Endothelial cell of hepatic sinusoid (primary cell): ENCODE measurements at regions not wholly inside any gene's neighbourhood (a gene's known extent, or its start where the extent isn't known, plus 50 kb on each side); places are given as distances from the start of the nearest gene placed in this dataset.

Experiments
- in situ Hi-C: cut with HindIII; loops from 2 replicates; pipeline ENCODE4 v1.10.0; 2017; ENCODE audit warnings: low sequenced_read_pairs

- in situ Hi-C loops = no loop called here
Observed at GRCh38 chr14:101404426-101405170, 156.7 kb upstream of the DIO3 start.

GRCh38 chr14:101405171-101405883 is 156.0 kb upstream of the DIO3 start:
- in situ Hi-C loops = no loop called here

- in situ Hi-C loops = no loop called here
Observed at GRCh38 chr14:101406921-101407320, 154.4 kb upstream of the DIO3 start.

- in situ Hi-C loops = no loop called here
Observed at GRCh38 chr14:101407328-101407727, 154.0 kb upstream of the DIO3 start.

- in situ Hi-C loops = no loop called here
Observed at GRCh38 chr14:101408077-101408831, 153.0 kb upstream of the DIO3 start.

- in situ Hi-C loops = no loop called here
Observed at GRCh38 chr14:101409006-101409543, 152.2 kb upstream of the DIO3 start.

GRCh38 chr14:101410126-101410525 is 151.2 kb upstream of the DIO3 start:
- in situ Hi-C loops = no loop called here

GRCh38 chr14:101411151-101411550 is 150.1 kb upstream of the DIO3 start:
- in situ Hi-C loops = no loop called here

- in situ Hi-C loops = no loop called here
Observed at GRCh38 chr14:101411779-101412178, 149.5 kb upstream of the DIO3 start.

GRCh38 chr14:101412739-101413138 is 148.6 kb upstream of the DIO3 start:
- in situ Hi-C loops = no loop called here

GRCh38 chr14:101417434-101417833 is 143.9 kb upstream of the DIO3 start:
- in situ Hi-C loops = no loop called here

- in situ Hi-C loops = no loop called here
Observed at GRCh38 chr14:101418601-101419000, 142.7 kb upstream of the DIO3 start.

- in situ Hi-C loops = no loop called here
Observed at GRCh38 chr14:101426466-101426865, 134.8 kb upstream of the DIO3 start.

- in situ Hi-C loops = no loop called here
Observed at GRCh38 chr14:101428409-101428808, 132.9 kb upstream of the DIO3 start.

- in situ Hi-C loops = no loop called here
Observed at GRCh38 chr14:101435546-101435945, 125.7 kb upstream of the DIO3 start.

- in situ Hi-C loops = no loop called here
Observed at GRCh38 chr14:101439023-101439422, 122.3 kb upstream of the DIO3 start.

GRCh38 chr14:101440496-101440895 is 120.8 kb upstream of the DIO3 start:
- in situ Hi-C loops = no loop called here

GRCh38 chr14:101441710-101442109 is 119.6 kb upstream of the DIO3 start:
- in situ Hi-C loops = no loop called here

GRCh38 chr14:101442451-101442850 is 118.8 kb upstream of the DIO3 start:
- in situ Hi-C loops = no loop called here

GRCh38 chr14:101444116-101444515 is 117.2 kb upstream of the DIO3 start:
- in situ Hi-C loops = no loop called here

- in situ Hi-C loops = no loop called here
Observed at GRCh38 chr14:101445278-101445677, 116.0 kb upstream of the DIO3 start.
